GM10248 (cell line): ENCODE measurements at regions not wholly inside any gene's neighbourhood (a gene's known extent, or its start where the extent isn't known, plus 50 kb on each side); places are given as distances from the start of the nearest gene placed in this dataset.

Experiments used
- CTCF ChIA-PET: fragments of 300-600 bp; sonication (Branson Sonifier 250); formaldehyde crosslinking; extraction: SDS; loops from one replicate; lab custom pipeline; 2021; ENCODE audit warnings: antibody characterized with exemption; lab: Yijun Ruan, JAX
- POLR2A ChIA-PET: fragments of 350-650 bp; sonication (Branson Sonifier 250); formaldehyde crosslinking; extraction: SDS; loops from one replicate; lab custom pipeline; 2020; ENCODE audit warnings: antibody characterized with exemption; lab: Yijun Ruan, JAX
- DNase-seq: peaks from one replicate; pipeline ENCODE4 v3.0.0; 2012; ENCODE audit errors: extremely low spot score
- CTCF ChIP-seq: IDR thresholded peaks from 2 replicates; pipeline ENCODE4 v1.5.1; 2012; ENCODE audit warnings: mild to moderate bottlenecking, low read depth; ENCODE audit errors: extremely low read depth, missing control alignments, control extremely low read depth

GRCh38 chr2:6010163-6010562 lies 318.0 kb downstream of the SOX11 start:
- CTCF ChIA-PET, result interaction anchor here (0.8 kb wide), 1 partner anchor 580 kb away, joined by 4 read pairs; no protein-coding TSS in a partner anchor
- no peak for DNase-seq
- no peak for TF ChIP-seq CTCF
- POLR2A ChIA-PET, result no interaction called here

GRCh38 chr2:6011921-6012320 lies 319.7 kb downstream of the SOX11 start:
- TF ChIP-seq CTCF, result no peak
- CTCF ChIA-PET, result no interaction called here
- POLR2A ChIA-PET, result no interaction called here
- DNase-seq, result no peak

- TF ChIP-seq CTCF, result no peak
- CTCF ChIA-PET, result no interaction called here
- DNase-seq, result no peak
- POLR2A ChIA-PET, result no interaction called here
Observed at GRCh38 chr2:6017736-6018286, 325.6 kb downstream of the SOX11 start.

GRCh38 chr2:6024229-6024628 lies 332.0 kb downstream of the SOX11 start:
- no peak for TF ChIP-seq CTCF
- CTCF ChIA-PET, result no interaction called here
- POLR2A ChIA-PET, result no interaction called here
- no peak for DNase-seq

GRCh38 chr2:6024784-6025183 lies 332.6 kb downstream of the SOX11 start:
- no peak for TF ChIP-seq CTCF
- DNase-seq, result no peak
- ChIA-PET POLR2A (no interaction called here), CTCF (no interaction called here)

GRCh38 chr2:6025391-6025790 lies 333.2 kb downstream of the SOX11 start:
- TF ChIP-seq CTCF, result no peak
- DNase-seq, result no peak
- ChIA-PET POLR2A (no interaction called here), CTCF (no interaction called here)

GRCh38 chr2:6027066-6027465 lies 334.9 kb downstream of the SOX11 start:
- CTCF ChIA-PET, result interaction anchor here (0.9 to 1.3 kb wide), 3 partner anchors 19 to 25 kb away, joined by 3 to 4 read pairs (median 3); no protein-coding TSS in a partner anchor
- no peak for TF ChIP-seq CTCF
- no peak for DNase-seq
- POLR2A ChIA-PET, result no interaction called here
